K562 (cell line): ENCODE measurements at regions not wholly inside any gene's neighbourhood (a gene's known extent, or its start where the extent isn't known, plus 50 kb on each side); places are given as distances from the start of the nearest gene placed in this dataset.

Experiments
- ATAC-seq: fragments of 200-7000 bp; cut with Tn5 transposase; 3 replicates; pipeline ENCODE4 v1.9.1; 2020; ENCODE audit warnings: moderate library complexity
- BruUV-seq: library from RNA; stranded (reverse); fragments of 400-500 nt; replicated peaks from 2 replicates; lab custom pipeline; 2021; lab: Mats Ljungman, UMichigan
- CTCF ChIA-PET: fragments of 300-600 bp; formaldehyde crosslinking; extraction: SDS; loops from one replicate; lab custom pipeline; 2021; ENCODE audit warnings: low intra/inter-chr PET ratio; lab: Yijun Ruan, JAX
- POLR2A ChIA-PET: fragments of 300-600, 350-650 bp; sonication (Branson Sonifier 250); formaldehyde crosslinking; extraction: SDS; loops from one replicate; lab custom pipeline; 2021; ENCODE audit warnings: antibody characterized with exemption, inconsistent platforms; lab: Yijun Ruan, JAX
- DNase-seq, 4 experiments: peaks; one replicate each; pipeline versions ENCODE4 v3.0.0 to v3.0.0-alpha.2; 2011 to 2018; ENCODE audit warnings: low spot score in 3 of 4, mixed read lengths in 3 of 4; ENCODE audit errors: extremely low read depth in 1 of 4
- FAIRE-seq: peaks from 2 replicates; lab custom pipeline; 2011; peaks lifted over from hg19 to GRCh38; lab: Jason Lieb, UNC
- H2AFZ ChIP-seq: 2 replicates; pipeline ENCODE4 v1.6.0; 2011; ENCODE audit warnings: low read depth, low read length, control low read depth, inconsistent platforms
- H3K27ac ChIP-seq: fragments of 200-600 bp; 3 replicates; pipeline ENCODE4 v1.8.0; 2011; ENCODE audit warnings: low read depth, mild to moderate bottlenecking, control low read depth, inconsistent platforms, low read length, moderate library complexity, mixed read lengths; ENCODE audit errors: extremely low read depth
- H3K27me3 ChIP-seq, 2 experiments: fragments of 300-600 bp in 1 of 2; 2 replicates in 1 of 2; 3 replicates in 1 of 2; pipeline versions ENCODE4 v1.6.0 to v1.8.0; 2011; ENCODE audit warnings: inconsistent platforms in 2 of 2, low read length in 2 of 2, mild to moderate bottlenecking in 1 of 2, mixed read lengths in 1 of 2, moderate library complexity in 1 of 2; ENCODE audit not compliant: control insufficient read depth in 2 of 2, insufficient read depth in 2 of 2
- H3K36me3 ChIP-seq: fragments of 300-600 bp; 3 replicates; pipeline ENCODE4 v1.8.0; 2011; ENCODE audit warnings: mild to moderate bottlenecking, low read length, inconsistent platforms; ENCODE audit not compliant: control insufficient read depth, insufficient read depth
- H3K4me1 ChIP-seq, 2 experiments: fragments of 200-600 bp in 1 of 2; replicated peaks in 1 of 2; 2 replicates in 1 of 2; 3 replicates in 1 of 2; pipeline versions ENCODE4 v1.5.1 to v1.8.0; 2011; ENCODE audit warnings: inconsistent platforms in 2 of 2, low read length in 2 of 2, mild to moderate bottlenecking in 1 of 2, mixed read lengths in 1 of 2, moderate library complexity in 1 of 2; ENCODE audit not compliant: control insufficient read depth in 2 of 2, insufficient read depth in 2 of 2
- H3K4me2 ChIP-seq: 2 replicates; pipeline ENCODE4 v1.6.1; 2011; ENCODE audit warnings: low read length, control low read depth, inconsistent platforms, mixed read lengths; ENCODE audit not compliant: insufficient read depth
- H3K4me3 ChIP-seq: fragments of 200-600 bp; sonication (generic), shearing (Covaris generic); 2 replicates; pipeline ENCODE4 v1.5.1; 2016; ENCODE audit warnings: control low read depth, inconsistent platforms
- H3K79me2 ChIP-seq: fragments of 200-600 bp; 3 replicates; pipeline ENCODE4 v1.8.0; 2011; ENCODE audit warnings: low read length, inconsistent platforms; ENCODE audit not compliant: control insufficient read depth, insufficient read depth
- H3K9ac ChIP-seq, 2 experiments: 2 replicates each; pipeline versions ENCODE4 v1.6.0 to v1.6.1; 2011; ENCODE audit warnings: low read depth in 2 of 2, low read length in 2 of 2, control low read depth in 1 of 2, inconsistent platforms in 1 of 2, mild to moderate bottlenecking in 1 of 2, mixed read lengths in 1 of 2; ENCODE audit not compliant: insufficient read depth in 1 of 2
- H3K9me1 ChIP-seq: one replicate; pipeline ENCODE4 v1.6.0; 2011; ENCODE audit warnings: inconsistent platforms, mild to moderate bottlenecking, low read length, moderate library complexity; ENCODE audit not compliant: control insufficient read depth, insufficient read depth
- H3K9me3 ChIP-seq: replicated peaks from 2 replicates; pipeline ENCODE4 v1.5.1; 2011; ENCODE audit warnings: low read depth, low read length, inconsistent platforms; ENCODE audit not compliant: control insufficient read depth, insufficient read depth
- H4K20me1 ChIP-seq: replicated peaks from 2 replicates; pipeline ENCODE4 v1.6.1; 2011; ENCODE audit warnings: low read length, inconsistent platforms, mixed read lengths; ENCODE audit not compliant: control insufficient read depth, insufficient read depth
- CCAR2 ChIP-seq: fragments of 200-400 bp; formaldehyde crosslinking; IDR thresholded peaks from 2 replicates; pipeline ENCODE4 v1.6.1; 2017; ENCODE audit warnings: mild to moderate bottlenecking, low read depth, low read length
- KAT2B ChIP-seq: IDR thresholded peaks from one replicate; pipeline ENCODE4 v1.6.1; 2012; ENCODE audit warnings: low read depth, mild to moderate bottlenecking, control low read depth, inconsistent platforms, low read length, moderate library complexity
- PURB ChIP-seq: sonication (generic); formaldehyde crosslinking; IDR thresholded peaks from 2 replicates; pipeline ENCODE4 v1.9.0; 2021; ENCODE audit warnings: low read depth, mild to moderate bottlenecking, missing genetic modification reagents
- SMARCE1 ChIP-seq: fragments of 450-650 bp; IDR thresholded peaks from 2 replicates; pipeline ENCODE4 v1.7.1; 2016; ENCODE audit warnings: mild to moderate bottlenecking
- ZNF143 ChIP-seq: sonication (generic); formaldehyde crosslinking; IDR thresholded peaks from 2 replicates; pipeline ENCODE4 v1.9.0; 2022; ENCODE audit warnings: mild to moderate bottlenecking, missing genetic modification reagents
- WGBS: fragments of 100-300 bp; shearing (Covaris generic); methylation state at CpG from one replicate; pipeline ENCODE4 v1.1.6; 2016; ENCODE audit warnings: low coverage, mixed read lengths; ENCODE audit not compliant: insufficient coverage; ENCODE audit errors: missing lambda C conversion rate; 5-methylcytosine and 5-hydroxymethylcytosine counted together
- in situ Hi-C: fragments of 300-500 bp; cut with MboI; formaldehyde crosslinking; loops from 4 replicates; pipeline ENCODE4 v1.15.0; 2018; ENCODE audit warnings: inconsistent platforms, mixed read lengths
- intact Hi-C: fragments of 100-400 bp; cut with micrococcal nuclease; formaldehyde crosslinking; loops from 2 replicates; pipeline ENCODE4 v1.14.2; 2022
- TF ChIP-seq, protein P1 (sequence below), 2 experiments: fragments of 450-650 bp; IDR thresholded peaks; 2 replicates each; pipeline ENCODE4 v1.6.1; 2016
- TF ChIP-seq, protein P2 (sequence below): sonication (generic); formaldehyde crosslinking; IDR thresholded peaks from 2 replicates; pipeline ENCODE4 v1.8.0; 2022; ENCODE audit warnings: missing genetic modification reagents, mild to moderate bottlenecking, borderline replicate concordance
- TF ChIP-seq, protein P3 (sequence below): sonication (generic); formaldehyde crosslinking; IDR thresholded peaks from 2 replicates; pipeline ENCODE4 v1.8.1; 2023; ENCODE audit warnings: missing genetic modification reagents, mild to moderate bottlenecking, borderline replicate concordance
- TF ChIP-seq, protein P4 (sequence below): sonication (generic); formaldehyde crosslinking; IDR thresholded peaks from 2 replicates; pipeline ENCODE4 v1.4.0; 2020; ENCODE audit warnings: mild to moderate bottlenecking, missing genetic modification reagents

DNA sequence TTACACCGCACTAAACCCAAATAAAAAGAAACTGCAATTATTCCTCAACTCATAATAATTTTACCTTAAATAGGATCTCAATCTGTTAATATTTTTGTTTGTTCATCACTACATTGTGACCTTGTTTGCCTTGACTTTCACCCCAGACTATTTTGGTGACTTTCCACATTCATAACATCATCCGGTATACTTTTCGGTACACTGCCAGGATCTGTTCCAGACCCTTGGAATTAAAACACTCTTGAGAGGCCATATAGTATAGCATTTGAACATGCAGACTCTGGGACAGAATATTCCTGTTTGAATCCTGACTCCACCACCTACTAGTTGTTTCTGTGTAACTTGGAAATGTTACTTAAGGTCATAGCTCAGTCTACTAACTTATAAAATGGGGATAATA is 577.4 kb downstream of the METTL4 start (continued):
- TF ChIP-seq, protein P1, sequence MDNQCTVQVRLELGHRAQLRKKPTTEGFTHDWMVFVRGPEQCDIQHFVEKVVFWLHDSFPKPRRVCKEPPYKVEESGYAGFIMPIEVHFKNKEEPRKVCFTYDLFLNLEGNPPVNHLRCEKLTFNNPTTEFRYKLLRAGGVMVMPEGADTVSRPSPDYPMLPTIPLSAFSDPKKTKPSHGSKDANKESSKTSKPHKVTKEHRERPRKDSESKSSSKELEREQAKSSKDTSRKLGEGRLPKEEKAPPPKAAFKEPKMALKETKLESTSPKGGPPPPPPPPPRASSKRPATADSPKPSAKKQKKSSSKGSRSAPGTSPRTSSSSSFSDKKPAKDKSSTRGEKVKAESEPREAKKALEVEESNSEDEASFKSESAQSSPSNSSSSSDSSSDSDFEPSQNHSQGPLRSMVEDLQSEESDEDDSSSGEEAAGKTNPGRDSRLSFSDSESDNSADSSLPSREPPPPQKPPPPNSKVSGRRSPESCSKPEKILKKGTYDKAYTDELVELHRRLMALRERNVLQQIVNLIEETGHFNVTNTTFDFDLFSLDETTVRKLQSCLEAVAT (IDR thresholded peaks at IDR 0.05) = no peak
- no peak for TF ChIP-seq CCAR2
- TF ChIP-seq, protein P2, sequence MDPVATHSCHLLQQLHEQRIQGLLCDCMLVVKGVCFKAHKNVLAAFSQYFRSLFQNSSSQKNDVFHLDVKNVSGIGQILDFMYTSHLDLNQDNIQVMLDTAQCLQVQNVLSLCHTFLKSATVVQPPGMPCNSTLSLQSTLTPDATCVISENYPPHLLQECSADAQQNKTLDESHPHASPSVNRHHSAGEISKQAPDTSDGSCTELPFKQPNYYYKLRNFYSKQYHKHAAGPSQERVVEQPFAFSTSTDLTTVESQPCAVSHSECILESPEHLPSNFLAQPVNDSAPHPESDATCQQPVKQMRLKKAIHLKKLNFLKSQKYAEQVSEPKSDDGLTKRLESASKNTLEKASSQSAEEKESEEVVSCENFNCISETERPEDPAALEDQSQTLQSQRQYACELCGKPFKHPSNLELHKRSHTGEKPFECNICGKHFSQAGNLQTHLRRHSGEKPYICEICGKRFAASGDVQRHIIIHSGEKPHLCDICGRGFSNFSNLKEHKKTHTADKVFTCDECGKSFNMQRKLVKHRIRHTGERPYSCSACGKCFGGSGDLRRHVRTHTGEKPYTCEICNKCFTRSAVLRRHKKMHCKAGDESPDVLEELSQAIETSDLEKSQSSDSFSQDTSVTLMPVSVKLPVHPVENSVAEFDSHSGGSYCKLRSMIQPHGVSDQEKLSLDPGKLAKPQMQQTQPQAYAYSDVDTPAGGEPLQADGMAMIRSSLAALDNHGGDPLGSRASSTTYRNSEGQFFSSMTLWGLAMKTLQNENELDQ (CRISPR knock-in tag) = no peak

DNA sequence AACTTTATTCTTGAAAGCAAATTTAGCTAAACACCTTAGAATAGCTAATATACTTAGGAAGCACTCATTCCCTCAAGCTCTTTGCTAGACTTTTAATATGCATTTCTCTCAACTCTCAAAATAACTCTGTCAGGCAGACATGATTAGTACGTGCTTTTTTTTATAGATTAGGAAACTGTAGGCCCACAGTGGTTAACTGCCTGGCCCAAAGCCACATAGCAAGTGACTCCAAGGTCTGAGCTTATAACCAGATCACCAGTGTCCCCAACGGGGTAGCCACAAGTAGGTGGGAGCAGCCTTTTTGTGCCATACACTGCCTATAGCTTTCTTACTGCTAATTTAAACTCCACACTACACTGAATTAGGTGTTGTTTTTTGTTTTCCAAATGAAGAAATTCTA is 576.8 kb downstream of the METTL4 start:
- BruUV-seq = no TSS peak
- H3K9me1 ChIP-seq = no peaks in the 10 kb centered on the region
- H3K79me2 ChIP-seq = no peaks in the 10 kb centered on the region
- H3K27ac ChIP-seq = no peak overlapping the region
- H4K20me1 ChIP-seq = no peaks in the 10 kb centered on the region
- in situ Hi-C loops = no loop called here
- no peaks in the 10 kb centered on the region for H3K9me3 ChIP-seq
- TF ChIP-seq, protein P3, sequence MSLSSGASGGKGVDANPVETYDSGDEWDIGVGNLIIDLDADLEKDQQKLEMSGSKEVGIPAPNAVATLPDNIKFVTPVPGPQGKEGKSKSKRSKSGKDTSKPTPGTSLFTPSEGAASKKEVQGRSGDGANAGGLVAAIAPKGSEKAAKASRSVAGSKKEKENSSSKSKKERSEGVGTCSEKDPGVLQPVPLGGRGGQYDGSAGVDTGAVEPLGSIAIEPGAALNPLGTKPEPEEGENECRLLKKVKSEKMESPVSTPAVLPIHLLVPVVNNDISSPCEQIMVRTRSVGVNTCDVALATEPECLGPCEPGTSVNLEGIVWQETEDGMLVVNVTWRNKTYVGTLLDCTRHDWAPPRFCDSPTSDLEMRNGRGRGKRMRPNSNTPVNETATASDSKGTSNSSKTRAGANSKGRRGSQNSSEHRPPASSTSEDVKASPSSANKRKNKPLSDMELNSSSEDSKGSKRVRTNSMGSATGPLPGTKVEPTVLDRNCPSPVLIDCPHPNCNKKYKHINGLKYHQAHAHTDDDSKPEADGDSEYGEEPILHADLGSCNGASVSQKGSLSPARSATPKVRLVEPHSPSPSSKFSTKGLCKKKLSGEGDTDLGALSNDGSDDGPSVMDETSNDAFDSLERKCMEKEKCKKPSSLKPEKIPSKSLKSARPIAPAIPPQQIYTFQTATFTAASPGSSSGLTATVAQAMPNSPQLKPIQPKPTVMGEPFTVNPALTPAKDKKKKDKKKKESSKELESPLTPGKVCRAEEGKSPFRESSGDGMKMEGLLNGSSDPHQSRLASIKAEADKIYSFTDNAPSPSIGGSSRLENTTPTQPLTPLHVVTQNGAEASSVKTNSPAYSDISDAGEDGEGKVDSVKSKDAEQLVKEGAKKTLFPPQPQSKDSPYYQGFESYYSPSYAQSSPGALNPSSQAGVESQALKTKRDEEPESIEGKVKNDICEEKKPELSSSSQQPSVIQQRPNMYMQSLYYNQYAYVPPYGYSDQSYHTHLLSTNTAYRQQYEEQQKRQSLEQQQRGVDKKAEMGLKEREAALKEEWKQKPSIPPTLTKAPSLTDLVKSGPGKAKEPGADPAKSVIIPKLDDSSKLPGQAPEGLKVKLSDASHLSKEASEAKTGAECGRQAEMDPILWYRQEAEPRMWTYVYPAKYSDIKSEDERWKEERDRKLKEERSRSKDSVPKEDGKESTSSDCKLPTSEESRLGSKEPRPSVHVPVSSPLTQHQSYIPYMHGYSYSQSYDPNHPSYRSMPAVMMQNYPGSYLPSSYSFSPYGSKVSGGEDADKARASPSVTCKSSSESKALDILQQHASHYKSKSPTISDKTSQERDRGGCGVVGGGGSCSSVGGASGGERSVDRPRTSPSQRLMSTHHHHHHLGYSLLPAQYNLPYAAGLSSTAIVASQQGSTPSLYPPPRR (CRISPR knock-in tag) = no peak
- TF ChIP-seq KAT2B = no peak
- TF ChIP-seq, protein P4, sequence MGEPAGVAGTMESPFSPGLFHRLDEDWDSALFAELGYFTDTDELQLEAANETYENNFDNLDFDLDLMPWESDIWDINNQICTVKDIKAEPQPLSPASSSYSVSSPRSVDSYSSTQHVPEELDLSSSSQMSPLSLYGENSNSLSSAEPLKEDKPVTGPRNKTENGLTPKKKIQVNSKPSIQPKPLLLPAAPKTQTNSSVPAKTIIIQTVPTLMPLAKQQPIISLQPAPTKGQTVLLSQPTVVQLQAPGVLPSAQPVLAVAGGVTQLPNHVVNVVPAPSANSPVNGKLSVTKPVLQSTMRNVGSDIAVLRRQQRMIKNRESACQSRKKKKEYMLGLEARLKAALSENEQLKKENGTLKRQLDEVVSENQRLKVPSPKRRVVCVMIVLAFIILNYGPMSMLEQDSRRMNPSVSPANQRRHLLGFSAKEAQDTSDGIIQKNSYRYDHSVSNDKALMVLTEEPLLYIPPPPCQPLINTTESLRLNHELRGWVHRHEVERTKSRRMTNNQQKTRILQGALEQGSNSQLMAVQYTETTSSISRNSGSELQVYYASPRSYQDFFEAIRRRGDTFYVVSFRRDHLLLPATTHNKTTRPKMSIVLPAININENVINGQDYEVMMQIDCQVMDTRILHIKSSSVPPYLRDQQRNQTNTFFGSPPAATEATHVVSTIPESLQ (CRISPR knock-in tag) = no peak
- no peak for TF ChIP-seq SMARCE1
- TF ChIP-seq PURB (CRISPR knock-in tag) = no peak
- no peak for TF ChIP-seq ZNF143 (CRISPR knock-in tag)
- ChIA-PET POLR2A (interaction anchor here (0.6 kb wide), 1 partner anchor 227 kb away, joined by 3 read pairs; no protein-coding TSS in a partner anchor), CTCF (no interaction called here)
- peaks cover 0 to 2% of the 10 kb centered on the region in 2 experiments; a peak in 1 of 5 replicates for H3K27me3 ChIP-seq
- no peak overlapping the region for H3K4me3 ChIP-seq
- H3K4me2 ChIP-seq = no peak overlapping the region
- H3K9ac ChIP-seq = no peak overlapping the region
- ATAC-seq (no peak), FAIRE-seq (no peak), DNase-seq (no peak)
- H2AFZ ChIP-seq = no peak overlapping the region
- intact Hi-C loops = no loop called here
- H3K4me1 ChIP-seq = no peaks in the 10 kb centered on the region
- H3K36me3 ChIP-seq = no peaks in the 10 kb centered on the region
- WGBS = 0% methylated on average over 2 of the region's 2 CpGs
